Fibroblast of pulmonary artery (primary cell): ENCODE measurements at regions not wholly inside any gene's neighbourhood (a gene's known extent, or its start where the extent isn't known, plus 50 kb on each side); places are given as distances from the start of the nearest gene placed in this dataset.

Source experiments
- DNase-seq: peaks from one replicate; pipeline ENCODE4 v3.0.0-alpha.2; 2010; ENCODE audit warnings: low read depth
- H3K4me3 ChIP-seq: replicated peaks from 2 replicates; pipeline ENCODE4 v1.5.1; 2011; ENCODE audit warnings: low read depth, mild to moderate bottlenecking, control low read depth, low read length, moderate library complexity
- CTCF ChIP-seq: IDR thresholded peaks from 2 replicates; pipeline ENCODE4 v1.5.1; 2011; ENCODE audit warnings: mild to moderate bottlenecking, control low read depth, low read length, inconsistent platforms; ENCODE audit errors: missing control alignments

- no peak overlapping the region for H3K4me3 ChIP-seq
- TF ChIP-seq CTCF: no peak
- DNase-seq: no peak
Measured at GRCh38 chr15:37165395-37165794, 65.0 kb upstream of the MEIS2 start.

GRCh38 chr15:37166402-37166801, 66.1 kb upstream of the MEIS2 start:
- DNase-seq: no peak
- TF ChIP-seq CTCF: no peak
- H3K4me3 ChIP-seq: no peak overlapping the region

- no peak for TF ChIP-seq CTCF
- no peak for DNase-seq
Measured at GRCh38 chr15:37181339-37181738, 81.0 kb upstream of the MEIS2 start.

GRCh38 chr15:37199545-37199944, 99.2 kb upstream of the MEIS2 start:
- DNase-seq: no peak
- no peak for TF ChIP-seq CTCF
- H3K4me3 ChIP-seq: no peak overlapping the region

More at GRCh38 chr15:37181339-37181738, 81.0 kb upstream of the MEIS2 start:
- H3K4me3 ChIP-seq: no peak overlapping the region

- TF ChIP-seq CTCF: no peak
- no peak overlapping the region for H3K4me3 ChIP-seq
- no peak for DNase-seq
Measured at GRCh38 chr15:37203050-37203449, 102.7 kb upstream of the MEIS2 start.

GRCh38 chr15:37204692-37205091, 104.3 kb upstream of the MEIS2 start:
- DNase-seq: peak; percentile 1
- TF ChIP-seq CTCF: no peak
- H3K4me3 ChIP-seq: no peak overlapping the region

GRCh38 chr15:37206690-37207089, 106.3 kb upstream of the MEIS2 start:
- no peak for TF ChIP-seq CTCF
- no peak overlapping the region for H3K4me3 ChIP-seq
- no peak for DNase-seq
